ENCODE measurements at regions not wholly inside any gene's neighbourhood (a gene's known extent, or its start where the extent isn't known, plus 50 kb on each side); places are given as distances from the start of the nearest gene placed in this dataset.

GRCh38 chr11:23457641-23458040 lies 597.4 kb upstream of the CCDC179 start:
- TF ChIP-seq CTCF (IDR thresholded peaks at IDR 0.05) = no peak
- no peak for TF ChIP-seq POLR2A (IDR thresholded peaks at IDR 0.05)
